ENCODE measurements at regions not wholly inside any gene's neighbourhood (a gene's known extent, or its start where the extent isn't known, plus 50 kb on each side); places are given as distances from the start of the nearest gene placed in this dataset.
"Not testable (repeated sequence)": the region's sequence is repeated elsewhere in the genome, so short reads cannot be mapped to it uniquely, and the experiment has no call there.

GRCh38 chr7:108643136-108643535 is 73.5 kb downstream of the DNAJB9 start:
- TF ChIP-seq ZNF274 (IDR thresholded peaks at IDR 0.05; ENCODE audit: low read depth, low read length) (no peak), YY1 (IDR thresholded peaks at IDR 0.05; ENCODE audit: insufficient read depth, insufficient read length) (no peak), SUZ12 (IDR thresholded peaks at IDR 0.05; ENCODE audit: extremely low read depth, insufficient read depth, insufficient read length) (no peak)
- Histone ChIP-seq H3K36me3 (ENCODE audit: insufficient read depth, insufficient read length, low read length) (no peaks in the 10 kb centered on the region), H3K9me3 (ENCODE audit: insufficient read depth, low read length) (no peaks in the 10 kb centered on the region), H3K9ac (ENCODE audit: insufficient read length, low read depth) (no peak overlapping the region), H3K4me1 (ENCODE audit: insufficient read depth, insufficient read length) (no peaks in the 10 kb centered on the region), H3K27me3 (ENCODE audit: insufficient read depth, insufficient read length) (no peaks in the 10 kb centered on the region), H3K4me3 (ENCODE audit: insufficient read length, low read depth) (no peak overlapping the region)
- no peak for DNase-seq (ENCODE audit: low read depth, low spot score)

DNA sequence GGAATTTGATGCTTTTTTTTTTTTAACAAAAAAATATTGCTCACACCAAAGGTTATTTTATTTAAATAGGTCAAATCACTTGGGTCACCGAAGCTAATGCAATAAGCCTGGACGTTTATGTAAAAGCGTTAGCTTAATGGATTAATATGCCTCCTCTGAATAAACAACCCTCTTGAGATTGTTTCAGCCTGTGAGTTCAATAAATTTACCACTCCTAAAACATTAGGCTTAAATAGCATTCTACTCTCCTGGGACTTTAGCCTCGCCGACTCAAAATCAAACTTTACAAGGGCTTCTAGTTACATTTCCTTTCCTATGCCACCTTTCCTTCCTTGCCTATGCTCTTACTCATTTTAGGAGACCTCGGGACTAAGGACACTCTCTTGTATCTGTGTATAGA is 79.3 kb downstream of the DNAJB9 start:
- H3K36me3 ChIP-seq (ENCODE audit: insufficient read depth, insufficient read length, low read length), result no peaks in the 10 kb centered on the region
- DNase-seq (ENCODE audit: low read depth, low spot score), result no peak
- no peaks in the 10 kb centered on the region for H3K27me3 ChIP-seq (ENCODE audit: insufficient read depth, insufficient read length)
- no peaks in the 10 kb centered on the region for H3K9me3 ChIP-seq (ENCODE audit: insufficient read depth, low read length)
- no peak overlapping the region for H3K9ac ChIP-seq (ENCODE audit: insufficient read length, low read depth)
- H3K4me3 ChIP-seq (ENCODE audit: insufficient read length, low read depth), result no peak overlapping the region
- no peak for TF ChIP-seq ZNF274 (IDR thresholded peaks at IDR 0.05; ENCODE audit: low read depth, low read length)
- TF ChIP-seq YY1 (IDR thresholded peaks at IDR 0.05; ENCODE audit: insufficient read depth, insufficient read length), result no peak
- no peaks in the 10 kb centered on the region for H3K4me1 ChIP-seq (ENCODE audit: insufficient read depth, insufficient read length)

DNA sequence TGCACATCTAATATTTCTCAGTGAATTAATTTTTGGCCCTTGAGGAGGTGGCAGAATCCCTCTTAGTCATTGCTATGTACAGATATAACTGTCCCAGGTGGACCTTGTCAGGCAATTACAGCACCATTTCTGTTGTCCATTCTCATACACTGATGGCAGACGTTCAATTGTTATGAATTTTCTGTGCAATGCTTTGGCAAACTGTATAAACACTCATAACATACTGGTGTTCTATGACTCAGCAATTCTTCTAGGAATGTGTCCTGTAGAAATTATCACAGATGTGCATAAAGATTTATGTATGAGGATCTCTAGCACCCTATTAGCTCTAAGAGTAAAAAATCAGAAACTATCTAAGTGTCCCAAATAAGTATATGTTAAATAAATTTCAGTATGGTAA is 80.8 kb downstream of the DNAJB9 start:
- no peak for DNase-seq (ENCODE audit: low read depth, low spot score)
- Histone ChIP-seq H3K36me3 (ENCODE audit: insufficient read depth, insufficient read length, low read length) (no peaks in the 10 kb centered on the region), H3K9me3 (ENCODE audit: insufficient read depth, low read length) (no peaks in the 10 kb centered on the region), H3K4me3 (ENCODE audit: insufficient read length, low read depth) (no peak overlapping the region), H3K27me3 (ENCODE audit: insufficient read depth, insufficient read length) (no peaks in the 10 kb centered on the region), H3K9ac (ENCODE audit: insufficient read length, low read depth) (no peak overlapping the region), H3K4me1 (ENCODE audit: insufficient read depth, insufficient read length) (no peaks in the 10 kb centered on the region)
- no peak for TF ChIP-seq SUZ12 (IDR thresholded peaks at IDR 0.05; ENCODE audit: extremely low read depth, insufficient read depth, insufficient read length)
- no peak for TF ChIP-seq ZNF274 (IDR thresholded peaks at IDR 0.05; ENCODE audit: low read depth, low read length)
- TF ChIP-seq YY1 (IDR thresholded peaks at IDR 0.05; ENCODE audit: insufficient read depth, insufficient read length), result no peak

DNA sequence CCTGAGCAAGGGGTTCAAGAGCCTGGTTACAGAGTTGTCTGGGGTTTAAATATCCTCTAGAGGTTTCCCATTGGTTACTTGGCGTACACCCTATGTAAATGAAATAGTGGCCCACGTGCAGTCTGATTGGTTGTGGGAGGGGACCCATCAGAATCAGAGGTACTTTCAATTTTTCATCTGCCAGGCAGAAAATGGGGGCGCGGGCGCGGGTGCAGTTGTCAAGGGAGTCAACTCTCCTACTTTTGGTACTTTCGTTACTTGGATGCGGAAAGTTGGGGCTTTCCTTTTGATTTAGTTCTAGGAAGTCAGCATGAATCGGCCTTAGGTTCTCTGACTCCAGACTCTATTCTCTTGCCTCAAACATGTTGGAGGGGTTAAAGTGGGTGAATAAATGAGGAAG is 83.2 kb downstream of the DNAJB9 start:
- no peaks in the 10 kb centered on the region for H3K9me3 ChIP-seq (ENCODE audit: insufficient read depth, low read length)

DNA sequence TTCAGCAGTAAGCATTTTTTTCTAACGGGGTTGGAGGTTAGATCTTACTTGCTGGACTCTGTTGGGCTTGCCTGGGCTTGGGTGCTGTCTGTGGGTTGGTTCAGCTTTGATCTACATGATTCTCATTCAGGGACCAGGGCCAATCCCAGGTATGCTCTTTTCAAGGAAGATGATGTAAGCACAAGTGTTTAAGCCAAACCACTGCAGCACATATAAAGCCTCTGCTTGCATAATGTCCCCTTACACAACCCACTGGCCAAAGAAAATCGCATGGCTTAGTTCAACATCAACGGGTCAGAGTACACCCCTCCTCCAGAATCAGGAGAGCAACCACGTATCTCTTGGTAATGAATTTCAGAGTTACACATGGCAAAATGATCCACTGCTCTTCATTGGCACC is 83.9 kb downstream of the DNAJB9 start:
- no peak for DNase-seq (ENCODE audit: low read depth, low spot score)
- H3K9ac ChIP-seq (ENCODE audit: insufficient read length, low read depth), result no peak overlapping the region
- H3K4me1 ChIP-seq (ENCODE audit: insufficient read depth, insufficient read length), result no peaks in the 10 kb centered on the region
- no peaks in the 10 kb centered on the region for H3K27me3 ChIP-seq (ENCODE audit: insufficient read depth, insufficient read length)
- no peak overlapping the region for H3K4me3 ChIP-seq (ENCODE audit: insufficient read length, low read depth)
- TF ChIP-seq SUZ12 (IDR thresholded peaks at IDR 0.05; ENCODE audit: extremely low read depth, insufficient read depth, insufficient read length) (no peak), YY1 (IDR thresholded peaks at IDR 0.05; ENCODE audit: insufficient read depth, insufficient read length) (no peak), ZNF274 (IDR thresholded peaks at IDR 0.05; ENCODE audit: low read depth, low read length) (no peak)
- H3K36me3 ChIP-seq (ENCODE audit: insufficient read depth, insufficient read length, low read length), result no peaks in the 10 kb centered on the region
- no peaks in the 10 kb centered on the region for H3K9me3 ChIP-seq (ENCODE audit: insufficient read depth, low read length)

More for the DNA sequence above, 83.2 kb downstream of the DNAJB9 start:
- no peak overlapping the region for H3K4me3 ChIP-seq (ENCODE audit: insufficient read length, low read depth)
- no peak for TF ChIP-seq YY1 (IDR thresholded peaks at IDR 0.05; ENCODE audit: insufficient read depth, insufficient read length)
- H3K9ac ChIP-seq (ENCODE audit: insufficient read length, low read depth), result no peak overlapping the region
- H3K27me3 ChIP-seq (ENCODE audit: insufficient read depth, insufficient read length), result no peaks in the 10 kb centered on the region
- DNase-seq (ENCODE audit: low read depth, low spot score), result no peak
- H3K4me1 ChIP-seq (ENCODE audit: insufficient read depth, insufficient read length), result no peaks in the 10 kb centered on the region
- H3K36me3 ChIP-seq (ENCODE audit: insufficient read depth, insufficient read length, low read length), result no peaks in the 10 kb centered on the region

GRCh38 chr7:108657140-108657726 is 87.6 kb downstream of the DNAJB9 start:
- not testable (repeated sequence) for H3K4me3 ChIP-seq (ENCODE audit: insufficient read length, low read depth); H3K4me1 ChIP-seq (ENCODE audit: insufficient read depth, insufficient read length); DNase-seq (ENCODE audit: low read depth, low spot score); H3K9ac ChIP-seq (ENCODE audit: insufficient read length, low read depth); H3K9me3 ChIP-seq (ENCODE audit: insufficient read depth, low read length); H3K27me3 ChIP-seq (ENCODE audit: insufficient read depth, insufficient read length); H3K36me3 ChIP-seq (ENCODE audit: insufficient read depth, insufficient read length, low read length)

DNA sequence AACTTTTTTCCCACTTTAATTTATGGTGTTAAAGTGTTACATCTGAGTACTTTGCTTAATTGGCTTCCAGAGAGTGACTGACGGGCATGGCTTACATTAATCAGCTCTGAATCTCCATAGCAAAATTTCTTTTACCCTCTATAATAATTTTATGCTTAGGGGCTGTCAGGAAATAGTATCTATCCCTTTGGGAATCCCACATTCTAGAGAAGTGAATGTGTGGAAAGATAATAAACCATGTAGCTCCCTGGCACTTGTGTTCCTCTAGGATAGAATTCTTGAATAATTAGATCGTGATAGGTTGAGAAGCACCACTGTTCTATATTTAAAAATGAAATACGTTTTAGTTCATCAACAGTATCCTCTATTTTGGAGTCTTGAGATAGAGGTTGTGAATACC is 89.6 kb downstream of the DNAJB9 start:
- Histone ChIP-seq H3K4me1 (ENCODE audit: insufficient read depth, insufficient read length) (no peaks in the 10 kb centered on the region), H3K36me3 (ENCODE audit: insufficient read depth, insufficient read length, low read length) (no peaks in the 10 kb centered on the region), H3K9ac (ENCODE audit: insufficient read length, low read depth) (no peak overlapping the region), H3K9me3 (ENCODE audit: insufficient read depth, low read length) (no peaks in the 10 kb centered on the region), H3K4me3 (ENCODE audit: insufficient read length, low read depth) (no peak overlapping the region), H3K27me3 (ENCODE audit: insufficient read depth, insufficient read length) (no peaks in the 10 kb centered on the region)
- TF ChIP-seq YY1 (IDR thresholded peaks at IDR 0.05; ENCODE audit: insufficient read depth, insufficient read length) (no peak), ZNF274 (IDR thresholded peaks at IDR 0.05; ENCODE audit: low read depth, low read length) (no peak), SUZ12 (IDR thresholded peaks at IDR 0.05; ENCODE audit: extremely low read depth, insufficient read depth, insufficient read length) (no peak)
- no peak for DNase-seq (ENCODE audit: low read depth, low spot score)

DNA sequence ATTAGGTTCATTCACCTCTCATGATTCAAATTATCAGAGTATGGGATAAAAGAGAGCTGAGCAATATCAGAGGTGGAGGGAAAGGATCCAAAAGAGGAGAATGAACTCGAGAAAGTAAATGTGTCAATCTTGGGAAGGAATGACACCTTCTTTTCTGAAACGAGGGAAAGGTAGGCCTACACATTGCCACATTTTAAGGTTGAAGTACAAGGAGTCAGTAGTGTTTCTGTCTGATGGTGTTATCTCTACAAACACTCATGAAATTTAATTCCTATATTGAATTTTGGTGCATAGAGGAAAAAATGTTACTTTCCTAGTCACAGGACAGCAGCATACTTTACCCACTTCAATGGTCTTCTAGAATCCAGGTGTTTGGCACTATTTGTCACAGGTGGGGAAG is 90.2 kb downstream of the DNAJB9 start:
- no peaks in the 10 kb centered on the region for H3K9me3 ChIP-seq (ENCODE audit: insufficient read depth, low read length)
- no peak overlapping the region for H3K4me3 ChIP-seq (ENCODE audit: insufficient read length, low read depth)
- H3K9ac ChIP-seq (ENCODE audit: insufficient read length, low read depth), result no peak overlapping the region
- H3K27me3 ChIP-seq (ENCODE audit: insufficient read depth, insufficient read length), result no peaks in the 10 kb centered on the region
- DNase-seq (ENCODE audit: low read depth, low spot score), result no peak
- H3K36me3 ChIP-seq (ENCODE audit: insufficient read depth, insufficient read length, low read length), result no peaks in the 10 kb centered on the region
- TF ChIP-seq YY1 (IDR thresholded peaks at IDR 0.05; ENCODE audit: insufficient read depth, insufficient read length) (no peak), ZNF274 (IDR thresholded peaks at IDR 0.05; ENCODE audit: low read depth, low read length) (no peak), SUZ12 (IDR thresholded peaks at IDR 0.05; ENCODE audit: extremely low read depth, insufficient read depth, insufficient read length) (no peak)
- H3K4me1 ChIP-seq (ENCODE audit: insufficient read depth, insufficient read length), result no peaks in the 10 kb centered on the region
